ENCODE measurements at regions not wholly inside any gene's neighbourhood (a gene's known extent, or its start where the extent isn't known, plus 50 kb on each side); places are given as distances from the start of the nearest gene placed in this dataset.

GRCh38 chr18:46378864-46379207 is 274.7 kb downstream of the HAUS1 start:
- Histone ChIP-seq H3K4me1 (ENCODE audit: insufficient read depth, low read length) (no peaks in the 10 kb centered on the region), H4K20me1 (ENCODE audit: insufficient read depth, low read length) (peaks cover 41% of the 10 kb centered on the region), H3K27me3 (ENCODE audit: insufficient read depth, low read length, poor library complexity) (no peaks in the 10 kb centered on the region), H3K9me3 (ENCODE audit: insufficient read depth, low read length, severe bottlenecking) (no peaks in the 10 kb centered on the region), H3K27ac (ENCODE audit: low read length) (no peak overlapping the region), H3K4me3 (ENCODE audit: low read depth in 1 of 2, low read length in 2 of 2) (no peak overlapping the region), H3K4me2 (ENCODE audit: insufficient read depth, low read length) (no peak overlapping the region), H2AFZ (ENCODE audit: low read depth, low read length) (no peak overlapping the region), H3K36me3 (ENCODE audit: insufficient read depth, low read length) (no peaks in the 10 kb centered on the region), H3K9ac (ENCODE audit: low read depth, low read length) (no peak overlapping the region), H3K79me2 (ENCODE audit: insufficient read depth, low read length) (peaks cover 5% of the 10 kb centered on the region; the same call in 1 of the 2 replicates)
- DNase-seq (no peak), ATAC-seq (ENCODE audit: insufficient read depth, low read depth) (no peak)
- no peak for TF ChIP-seq CTCF (IDR thresholded peaks at IDR 0.05; ENCODE audit: borderline replicate concordance, extremely low read depth, low read length, poor library complexity, severe bottlenecking)
- TF ChIP-seq EZH2 (IDR thresholded peaks at IDR 0.05; ENCODE audit: borderline replicate concordance, low read depth, low read length, severe bottlenecking): no peak

- no peak for ATAC-seq (ENCODE audit: insufficient read depth, low read depth)
- Histone ChIP-seq H3K9ac (ENCODE audit: low read depth, low read length) (no peak overlapping the region), H4K20me1 (ENCODE audit: insufficient read depth, low read length) (peaks cover 44% of the 10 kb centered on the region), H3K4me3 (ENCODE audit: low read depth in 1 of 2, low read length in 2 of 2) (no peak overlapping the region), H3K36me3 (ENCODE audit: insufficient read depth, low read length) (no peaks in the 10 kb centered on the region), H3K27me3 (ENCODE audit: insufficient read depth, low read length, poor library complexity) (no peaks in the 10 kb centered on the region), H3K4me2 (ENCODE audit: insufficient read depth, low read length) (no peak overlapping the region), H2AFZ (ENCODE audit: low read depth, low read length) (no peak overlapping the region), H3K4me1 (ENCODE audit: insufficient read depth, low read length) (no peaks in the 10 kb centered on the region), H3K9me3 (ENCODE audit: insufficient read depth, low read length, severe bottlenecking) (no peaks in the 10 kb centered on the region), H3K79me2 (ENCODE audit: insufficient read depth, low read length) (peaks cover 5% of the 10 kb centered on the region; the same call in 1 of the 2 replicates), H3K27ac (ENCODE audit: low read length) (no peak overlapping the region)
- TF ChIP-seq EZH2 (IDR thresholded peaks at IDR 0.05; ENCODE audit: borderline replicate concordance, low read depth, low read length, severe bottlenecking) (no peak), CTCF (IDR thresholded peaks at IDR 0.05; ENCODE audit: borderline replicate concordance, extremely low read depth, low read length, poor library complexity, severe bottlenecking) (no peak)
- DNase-seq: no peak
Observed at GRCh38 chr18:46379323-46379950, 275.3 kb downstream of the HAUS1 start.

- H4K20me1 ChIP-seq (ENCODE audit: insufficient read depth, low read length): peaks cover 27% of the 10 kb centered on the region; the same call in 1 of the 2 replicates
- no peak overlapping the region for H3K4me3 ChIP-seq (ENCODE audit: low read depth in 1 of 2, low read length in 2 of 2)
- DNase-seq: no peak
- no peaks in the 10 kb centered on the region for H3K79me2 ChIP-seq (ENCODE audit: insufficient read depth, low read length)
- H3K27me3 ChIP-seq (ENCODE audit: insufficient read depth, low read length, poor library complexity): no peaks in the 10 kb centered on the region
- H3K4me2 ChIP-seq (ENCODE audit: insufficient read depth, low read length): no peak overlapping the region
- TF ChIP-seq CTCF (IDR thresholded peaks at IDR 0.05; ENCODE audit: borderline replicate concordance, extremely low read depth, low read length, poor library complexity, severe bottlenecking) (no peak), EZH2 (IDR thresholded peaks at IDR 0.05; ENCODE audit: borderline replicate concordance, low read depth, low read length, severe bottlenecking) (no peak)
- no peaks in the 10 kb centered on the region for H3K9me3 ChIP-seq (ENCODE audit: insufficient read depth, low read length, severe bottlenecking)
- no peak overlapping the region for H2AFZ ChIP-seq (ENCODE audit: low read depth, low read length)
- H3K36me3 ChIP-seq (ENCODE audit: insufficient read depth, low read length): no peaks in the 10 kb centered on the region
- no peak overlapping the region for H3K27ac ChIP-seq (ENCODE audit: low read length)
- H3K9ac ChIP-seq (ENCODE audit: low read depth, low read length): no peak overlapping the region
- ATAC-seq (ENCODE audit: insufficient read depth, low read depth): no peak
- H3K4me1 ChIP-seq (ENCODE audit: insufficient read depth, low read length): no peaks in the 10 kb centered on the region
Observed at GRCh38 chr18:46385124-46385523, 271.9 kb downstream of the LOXHD1 start.

Data from DND-41 (cell line).